ENCODE measurements at regions not wholly inside any gene's neighbourhood (a gene's known extent, or its start where the extent isn't known, plus 50 kb on each side); places are given as distances from the start of the nearest gene placed in this dataset.
"Not testable (repeated sequence)": the region's sequence is repeated elsewhere in the genome, so short reads cannot be mapped to it uniquely, and the experiment has no call there.

GRCh38 chr2:110316051-110316865 lies 103.9 kb upstream of the MTLN start:
- not testable (repeated sequence) for TF ChIP-seq CTCF, POLR2A (IDR thresholded peaks at IDR 0.05)

Data from lower leg skin (tissue), 3 donors.